ENCODE measurements at regions not wholly inside any gene's neighbourhood (a gene's known extent, or its start where the extent isn't known, plus 50 kb on each side); places are given as distances from the start of the nearest gene placed in this dataset.

GRCh38 chr3:106789276-106789675 is 588.0 kb upstream of the CCDC54 start:
- H3K27ac Mint-ChIP-seq (ENCODE audit: unreplicated experiment) = no peak overlapping the region
- no peaks in the 10 kb centered on the region for H3K36me3 Mint-ChIP-seq (ENCODE audit: unreplicated experiment)
- TF ChIP-seq CTCF (IDR thresholded peaks at IDR 0.05; ENCODE audit: partially characterized antibody, unreplicated experiment) = no peak
- no peak for DNase-seq
- H3K9me3 Mint-ChIP-seq (ENCODE audit: unreplicated experiment) = no peaks in the 10 kb centered on the region
- no peaks in the 10 kb centered on the region for H3K4me1 Mint-ChIP-seq (ENCODE audit: low read depth, unreplicated experiment)
- no peaks in the 10 kb centered on the region for H3K27me3 Mint-ChIP-seq (ENCODE audit: unreplicated experiment)
- H3K4me3 Mint-ChIP-seq (ENCODE audit: unreplicated experiment) = no peak overlapping the region

- no peak overlapping the region for H3K4me3 Mint-ChIP-seq (ENCODE audit: unreplicated experiment)
- H3K27me3 Mint-ChIP-seq (ENCODE audit: unreplicated experiment) = no peaks in the 10 kb centered on the region
- peaks cover 2% of the 10 kb centered on the region for H3K9me3 Mint-ChIP-seq (ENCODE audit: unreplicated experiment)
- H3K36me3 Mint-ChIP-seq (ENCODE audit: unreplicated experiment) = no peaks in the 10 kb centered on the region
- H3K4me1 Mint-ChIP-seq (ENCODE audit: low read depth, unreplicated experiment) = no peaks in the 10 kb centered on the region
- H3K27ac Mint-ChIP-seq (ENCODE audit: unreplicated experiment) = no peak overlapping the region
- TF ChIP-seq CTCF (IDR thresholded peaks at IDR 0.05; ENCODE audit: partially characterized antibody, unreplicated experiment) = no peak
- no peak for DNase-seq
Measured at GRCh38 chr3:106792716-106793115, 584.5 kb upstream of the CCDC54 start.

- DNase-seq = no peak
- Mint-ChIP-seq H3K4me3 (ENCODE audit: unreplicated experiment) (no peak overlapping the region), H3K4me1 (ENCODE audit: low read depth, unreplicated experiment) (no peaks in the 10 kb centered on the region), H3K36me3 (ENCODE audit: unreplicated experiment) (no peaks in the 10 kb centered on the region), H3K27ac (ENCODE audit: unreplicated experiment) (no peak overlapping the region), H3K27me3 (ENCODE audit: unreplicated experiment) (no peaks in the 10 kb centered on the region), H3K9me3 (ENCODE audit: unreplicated experiment) (peaks cover 2% of the 10 kb centered on the region)
- TF ChIP-seq CTCF (IDR thresholded peaks at IDR 0.05; ENCODE audit: partially characterized antibody, unreplicated experiment) = no peak
Measured at GRCh38 chr3:106794442-106794841, 582.8 kb upstream of the CCDC54 start.

GRCh38 chr3:106795553-106795952 is 581.7 kb upstream of the CCDC54 start:
- Mint-ChIP-seq H3K9me3 (ENCODE audit: unreplicated experiment) (peaks cover 2% of the 10 kb centered on the region), H3K27ac (ENCODE audit: unreplicated experiment) (no peak overlapping the region), H3K4me3 (ENCODE audit: unreplicated experiment) (no peak overlapping the region), H3K27me3 (ENCODE audit: unreplicated experiment) (no peaks in the 10 kb centered on the region), H3K4me1 (ENCODE audit: low read depth, unreplicated experiment) (no peaks in the 10 kb centered on the region), H3K36me3 (ENCODE audit: unreplicated experiment) (no peaks in the 10 kb centered on the region)
- TF ChIP-seq CTCF (IDR thresholded peaks at IDR 0.05; ENCODE audit: partially characterized antibody, unreplicated experiment) = no peak
- DNase-seq = no peak

GRCh38 chr3:106797461-106797860 is 579.8 kb upstream of the CCDC54 start:
- Mint-ChIP-seq H3K27ac (ENCODE audit: unreplicated experiment) (no peak overlapping the region), H3K27me3 (ENCODE audit: unreplicated experiment) (no peaks in the 10 kb centered on the region), H3K4me3 (ENCODE audit: unreplicated experiment) (no peak overlapping the region), H3K36me3 (ENCODE audit: unreplicated experiment) (no peaks in the 10 kb centered on the region), H3K4me1 (ENCODE audit: low read depth, unreplicated experiment) (no peaks in the 10 kb centered on the region), H3K9me3 (ENCODE audit: unreplicated experiment) (peaks cover 2% of the 10 kb centered on the region)
- no peak for TF ChIP-seq CTCF (IDR thresholded peaks at IDR 0.05; ENCODE audit: partially characterized antibody, unreplicated experiment)
- DNase-seq = no peak

Measured in glutamatergic neuron (in vitro differentiated cells).